GM19467 (cell line): ENCODE measurements at regions not wholly inside any gene's neighbourhood (a gene's known extent, or its start where the extent isn't known, plus 50 kb on each side); places are given as distances from the start of the nearest gene placed in this dataset.
"Not testable (repeated sequence)": the region's sequence is repeated elsewhere in the genome, so short reads cannot be mapped to it uniquely, and the experiment has no call there.

Source experiments
- ATAC-seq: cut with Tn5 transposase; IDR thresholded peaks from one replicate; pipeline ENCODE4 v1.9.1; 2021; ENCODE audit warnings: mild to moderate bottlenecking, moderate library complexity; ENCODE audit not compliant: unreplicated experiment

DNA sequence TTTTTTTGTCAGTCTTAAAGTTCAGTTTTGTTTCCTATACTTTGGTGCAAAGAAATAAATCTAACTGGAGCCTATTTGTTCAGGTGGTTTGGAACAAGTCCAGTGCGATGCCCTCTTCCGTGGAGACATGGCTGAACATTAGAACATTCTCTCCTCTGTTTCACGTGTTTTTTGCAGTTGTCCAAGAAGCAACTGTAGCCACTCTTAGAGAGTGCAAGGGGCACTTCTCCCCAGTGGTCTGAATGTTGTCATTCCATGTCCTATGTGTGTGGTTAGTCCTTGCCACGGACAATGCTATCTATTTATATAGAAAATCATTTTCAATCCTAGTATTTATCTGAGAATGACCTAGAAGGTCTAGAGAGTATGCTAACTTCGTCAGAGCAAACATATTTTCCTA, 1232.5 kb upstream of the SEL1L start:
- ATAC-seq = no peak

GRCh38 chr14:82766996-82767395, 1233.3 kb upstream of the SEL1L start:
- ATAC-seq = no peak

DNA sequence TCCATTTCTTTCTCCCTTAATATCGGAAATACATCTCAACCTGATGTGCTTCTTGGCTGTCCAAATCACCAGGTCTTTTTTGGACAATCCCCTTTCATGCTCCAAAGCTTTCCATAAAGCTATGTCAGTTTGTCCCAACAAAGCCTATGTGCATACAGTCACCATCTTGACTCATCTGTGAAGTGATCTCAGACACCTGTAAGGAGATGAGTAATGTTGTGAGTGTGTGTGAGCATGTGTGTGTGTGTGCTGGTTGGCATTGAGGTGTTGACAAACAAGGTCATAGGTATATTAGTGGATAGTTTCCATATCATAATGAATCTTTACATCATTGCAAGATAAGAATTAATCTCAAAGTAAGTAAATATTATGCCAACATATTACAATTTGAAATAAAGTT, 1243.3 kb upstream of the SEL1L start:
- no peak for ATAC-seq

GRCh38 chr14:82778008-82778590, 1244.4 kb upstream of the SEL1L start:
- no peak for ATAC-seq

DNA sequence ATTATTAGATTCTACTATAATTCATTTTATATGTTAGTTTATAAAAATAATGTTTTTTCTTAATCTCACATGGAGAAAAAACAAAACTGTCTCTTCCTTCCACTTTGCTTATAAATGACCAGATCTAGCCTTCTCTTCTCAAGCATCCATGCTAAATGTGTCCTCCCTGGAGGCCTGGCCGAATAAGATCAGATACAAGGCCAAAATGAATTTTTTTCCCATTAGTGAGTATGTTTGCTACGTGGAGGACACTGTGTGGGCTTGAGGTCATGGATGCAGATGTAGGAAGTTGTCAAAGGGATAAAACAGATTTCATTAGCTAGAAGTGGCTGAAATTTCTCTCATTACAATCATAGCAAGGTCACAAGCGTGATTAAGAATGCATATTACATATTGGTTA, 1244.9 kb upstream of the SEL1L start:
- no peak for ATAC-seq

DNA sequence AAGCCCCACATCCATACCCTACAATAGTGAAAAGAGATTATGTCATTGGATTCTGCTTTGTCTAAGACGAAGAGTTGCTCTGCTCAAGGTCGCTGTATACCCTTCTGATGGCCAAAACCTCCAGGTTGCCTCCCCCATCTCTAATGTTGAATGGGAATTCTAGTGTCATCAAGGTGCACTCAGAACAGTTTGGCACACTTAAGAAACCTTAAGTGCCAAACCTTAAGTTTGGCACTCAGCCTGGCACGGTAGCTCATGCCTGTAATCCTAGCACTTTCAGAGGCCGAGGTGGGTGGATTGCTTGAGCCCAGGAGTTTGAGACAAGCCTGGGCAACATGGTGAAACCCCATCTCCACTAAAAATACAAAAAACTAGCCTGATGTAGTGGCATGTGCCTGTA, 1245.6 kb upstream of the SEL1L start:
- ATAC-seq = no peak

DNA sequence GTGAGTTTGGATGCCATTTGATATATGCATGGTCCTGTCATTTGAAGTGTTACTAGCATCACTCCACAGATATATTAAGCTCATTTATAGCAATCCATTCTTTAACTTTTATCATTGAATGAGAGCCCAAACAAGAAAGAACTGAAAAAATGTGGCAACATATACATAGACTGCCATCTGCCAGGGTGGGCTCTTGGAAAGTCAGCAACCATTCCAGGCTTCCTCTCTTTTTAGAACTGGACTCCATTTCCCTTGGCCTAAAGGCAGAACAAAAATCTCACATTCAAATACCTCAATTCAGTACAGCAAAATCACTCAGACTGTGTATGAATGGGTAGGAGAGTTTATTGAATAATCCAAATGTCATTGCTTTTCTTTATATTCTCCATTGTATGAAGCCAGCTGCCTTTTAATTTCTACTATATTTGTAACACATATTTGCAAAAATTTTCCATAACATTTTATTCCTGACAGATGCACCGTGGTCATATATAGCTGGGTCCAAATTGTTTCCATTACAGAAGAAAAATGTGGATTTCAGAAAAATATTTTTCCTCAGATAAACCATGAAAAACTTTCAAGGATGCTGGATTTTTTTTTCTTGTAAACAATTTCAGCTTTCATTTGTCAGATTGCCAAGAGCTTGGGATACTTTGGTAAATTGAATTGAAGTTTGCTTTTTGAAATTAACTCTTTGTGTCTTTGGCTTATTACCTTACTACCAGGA, 1252.3 kb upstream of the SEL1L start:
- no peak for ATAC-seq

GRCh38 chr14:82786483-82786880, 1252.8 kb upstream of the SEL1L start:
- no peak for ATAC-seq

DNA sequence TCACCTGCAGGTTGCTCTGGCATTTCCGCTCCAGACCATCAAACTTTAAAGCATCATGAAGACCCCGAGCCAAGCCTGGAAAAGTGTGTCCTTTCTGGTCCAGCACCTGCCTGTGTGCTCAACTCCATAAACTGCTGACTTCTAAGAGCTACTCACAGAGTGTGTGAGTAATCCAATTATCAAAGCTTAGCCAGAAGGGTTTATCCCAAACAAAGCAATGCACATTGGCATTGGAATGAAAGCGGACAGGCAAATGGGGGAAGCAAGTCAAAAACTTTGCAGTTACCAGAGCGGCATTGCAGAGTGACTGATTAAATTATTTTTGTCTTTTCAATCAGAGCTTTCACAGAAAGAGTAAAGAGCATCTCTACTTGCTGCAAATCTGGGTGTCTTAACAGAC, 1262.4 kb upstream of the SEL1L start:
- ATAC-seq = no peak

DNA sequence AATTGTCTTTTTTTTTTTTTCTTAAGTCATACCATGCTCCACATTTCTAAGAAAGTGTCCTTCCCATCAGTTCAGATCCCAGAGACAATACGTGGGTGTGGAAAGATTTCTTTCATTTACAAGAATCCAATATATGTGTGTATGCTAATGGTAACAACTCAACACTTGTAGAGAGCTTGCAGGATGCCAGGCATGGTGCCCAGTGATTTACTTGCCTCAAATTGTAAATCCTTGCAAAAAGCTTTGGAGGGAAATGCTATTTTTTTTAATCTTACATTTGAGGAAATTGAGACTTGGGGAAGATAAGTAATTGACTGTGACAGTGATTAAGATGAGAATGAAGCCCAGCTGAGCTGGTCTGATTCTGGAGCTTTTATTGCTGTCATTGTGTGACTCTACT, 1264.6 kb upstream of the SEL1L start:
- ATAC-seq = no peak

- no peak for ATAC-seq
These were observed 1272.5 kb upstream of the SEL1L start for GRCh38 chr14:82805892-82806825.

- ATAC-seq = no peak
These were observed 1277.6 kb upstream of the SEL1L start for GRCh38 chr14:82811246-82811645.

DNA sequence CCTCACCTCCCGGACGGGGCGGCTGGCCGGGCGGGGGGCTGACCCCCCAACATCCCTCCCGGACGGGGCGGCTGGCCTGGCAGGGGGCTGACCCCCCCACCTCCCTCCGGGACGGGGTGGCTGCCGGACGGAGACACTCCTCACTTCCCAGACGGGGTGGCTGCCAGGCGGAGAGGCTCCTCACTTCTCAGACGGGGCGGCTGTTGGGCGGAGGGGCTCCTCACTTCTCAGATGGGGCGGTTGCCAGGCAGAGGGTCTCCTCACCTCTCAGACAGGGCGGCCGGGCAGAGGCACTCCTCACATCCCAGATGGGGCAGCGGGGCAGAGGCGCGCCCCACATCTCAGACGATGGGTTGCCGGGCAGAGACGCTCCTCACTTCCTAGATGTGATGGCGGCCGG, 1280.7 kb upstream of the SEL1L start:
- not testable (repeated sequence) for ATAC-seq

DNA sequence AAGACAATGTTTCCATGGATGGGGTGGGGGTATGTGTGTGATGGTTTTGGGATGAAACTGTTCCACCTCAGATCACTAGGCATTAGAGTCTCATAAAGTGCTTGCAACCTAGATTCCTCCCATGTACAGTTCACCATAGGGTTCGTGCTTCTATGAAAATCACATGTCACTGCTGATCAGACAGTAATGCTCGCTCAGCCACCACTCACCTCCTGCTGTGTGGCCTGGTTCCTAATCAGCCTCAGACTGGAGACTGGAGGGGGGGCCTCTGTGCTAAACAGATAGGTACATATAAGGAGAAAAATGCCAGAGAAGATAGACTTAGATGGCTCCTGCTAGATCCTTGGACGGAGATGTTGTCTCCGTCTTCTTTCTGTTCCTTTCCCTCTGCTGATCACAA, 1296.9 kb upstream of the SEL1L start:
- ATAC-seq = no peak

DNA sequence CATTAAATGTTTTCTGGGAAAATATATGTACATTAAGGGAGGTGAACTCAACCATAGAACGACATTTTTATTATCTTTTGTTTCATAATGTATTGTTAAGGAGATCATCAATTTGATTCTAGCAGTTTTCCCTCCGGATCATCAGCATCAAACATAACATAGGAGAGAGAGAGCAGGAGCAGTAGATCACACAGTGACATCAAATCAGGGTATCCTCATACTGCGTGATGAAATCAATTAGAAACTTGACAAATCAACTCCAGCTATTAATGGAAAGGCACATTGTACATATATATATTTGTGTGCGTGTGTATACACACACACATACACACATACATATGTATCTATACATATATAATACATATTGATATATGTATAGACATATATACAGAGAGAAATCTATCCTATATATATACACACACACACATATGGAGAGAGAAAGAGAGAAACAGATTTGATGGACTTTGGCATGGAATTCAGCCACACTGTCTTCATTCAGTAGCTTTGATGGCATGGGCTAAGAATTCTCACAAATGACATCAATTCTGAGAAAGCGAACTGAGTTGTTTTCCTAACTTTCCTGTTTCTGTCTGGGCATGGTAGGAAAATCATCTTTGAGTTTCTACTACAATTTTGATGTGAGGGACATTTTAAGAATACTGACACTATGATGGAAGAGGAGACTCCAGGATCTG, 1302.8 kb upstream of the SEL1L start:
- no peak for ATAC-seq

- ATAC-seq = no peak
These were observed 1304.0 kb upstream of the SEL1L start for GRCh38 chr14:82837611-82838140.

DNA sequence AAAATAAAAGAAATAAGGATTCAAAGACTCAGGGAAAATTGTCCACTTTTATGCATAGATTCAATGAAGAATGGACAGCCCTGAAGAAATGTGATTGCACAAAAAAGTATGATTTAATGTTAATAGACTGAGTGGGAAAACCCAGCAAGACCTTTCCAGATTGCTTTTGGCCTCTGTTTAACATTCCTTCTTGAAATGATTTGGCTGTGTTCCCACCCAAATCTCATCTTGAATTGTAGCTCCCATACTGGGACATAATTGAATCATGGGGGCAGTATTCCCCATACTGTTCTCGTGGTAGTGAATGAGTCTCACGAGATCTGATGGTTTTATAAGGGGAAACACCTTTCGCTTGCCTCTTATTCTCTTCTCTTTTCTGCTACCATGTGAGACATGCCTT, 1316.9 kb upstream of the SEL1L start:
- ATAC-seq = no peak

DNA sequence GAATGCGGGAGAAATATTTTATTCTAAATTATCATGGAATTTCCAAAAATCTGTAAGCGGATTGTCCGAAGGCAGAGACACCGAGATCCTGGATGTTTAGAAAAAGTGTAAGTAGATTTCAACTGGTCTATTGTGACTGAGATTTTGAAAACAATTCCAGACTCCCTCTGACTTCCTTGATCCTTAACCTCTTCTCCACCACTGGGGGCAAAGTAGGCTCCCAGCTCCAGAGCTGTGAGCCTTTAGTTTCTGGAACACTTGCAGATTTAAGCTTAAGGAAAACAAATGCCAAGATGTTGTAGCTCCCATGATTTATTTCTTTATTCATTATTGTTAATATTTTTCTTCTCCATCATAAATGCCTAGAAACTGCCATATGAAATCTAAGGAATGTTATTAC, 1320.5 kb upstream of the SEL1L start:
- ATAC-seq = no peak

- no peak for ATAC-seq
These were observed 1321.2 kb upstream of the SEL1L start for GRCh38 chr14:82854901-82855300.

GRCh38 chr14:82855912-82856391, 1322.3 kb upstream of the SEL1L start:
- ATAC-seq = no peak

DNA sequence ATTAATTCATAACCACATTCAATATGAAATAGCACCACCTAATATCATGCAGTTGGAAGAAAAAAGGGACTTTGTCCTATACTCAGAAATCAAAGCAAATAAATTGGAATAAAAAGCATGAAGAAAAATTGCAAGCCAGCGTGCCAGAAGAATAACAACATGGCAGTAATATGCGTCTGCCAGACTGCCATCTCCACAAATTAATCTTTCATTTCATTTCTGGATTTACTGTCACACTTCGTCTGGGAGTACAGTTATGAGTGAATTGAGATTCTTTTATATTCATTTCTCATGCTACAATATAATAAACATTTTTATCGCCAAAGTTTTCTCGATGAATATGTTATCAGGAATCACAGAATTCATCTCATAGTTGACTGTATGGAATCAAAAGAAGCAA, 1327.7 kb upstream of the SEL1L start:
- ATAC-seq = no peak
